Activated CD8-positive, alpha-beta memory T cell treated with anti-CD3 and anti-CD28 coated beads for 48 hours (primary cell): ENCODE measurements at regions not wholly inside any gene's neighbourhood (a gene's known extent, or its start where the extent isn't known, plus 50 kb on each side); places are given as distances from the start of the nearest gene placed in this dataset.

Experiments
- DNase-seq, 3 experiments: peaks; one replicate each; pipeline ENCODE4 v3.0.0-alpha.2; 2020; ENCODE audit warnings: low read depth in 2 of 3, low spot score in 2 of 3

DNA sequence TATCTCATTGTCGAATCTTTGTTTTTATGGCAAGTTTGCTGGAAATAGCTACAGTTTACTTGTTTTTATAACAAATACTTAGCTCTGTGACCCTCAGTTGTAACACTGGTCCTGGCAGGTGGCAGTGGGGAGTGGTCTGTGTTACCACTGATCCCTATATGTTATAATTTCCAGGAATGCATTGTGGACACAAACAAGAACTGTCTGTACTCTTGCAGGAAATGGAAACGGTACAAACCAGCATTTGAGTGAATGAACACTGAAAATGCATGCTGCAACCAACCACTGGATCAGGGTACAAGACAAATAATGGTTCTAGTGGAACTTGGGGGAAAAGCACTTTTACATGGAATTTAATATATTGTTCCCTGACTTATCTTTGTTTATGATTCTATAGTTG, 66.5 kb upstream of the PJA2 start:
- no peak for DNase-seq

DNA sequence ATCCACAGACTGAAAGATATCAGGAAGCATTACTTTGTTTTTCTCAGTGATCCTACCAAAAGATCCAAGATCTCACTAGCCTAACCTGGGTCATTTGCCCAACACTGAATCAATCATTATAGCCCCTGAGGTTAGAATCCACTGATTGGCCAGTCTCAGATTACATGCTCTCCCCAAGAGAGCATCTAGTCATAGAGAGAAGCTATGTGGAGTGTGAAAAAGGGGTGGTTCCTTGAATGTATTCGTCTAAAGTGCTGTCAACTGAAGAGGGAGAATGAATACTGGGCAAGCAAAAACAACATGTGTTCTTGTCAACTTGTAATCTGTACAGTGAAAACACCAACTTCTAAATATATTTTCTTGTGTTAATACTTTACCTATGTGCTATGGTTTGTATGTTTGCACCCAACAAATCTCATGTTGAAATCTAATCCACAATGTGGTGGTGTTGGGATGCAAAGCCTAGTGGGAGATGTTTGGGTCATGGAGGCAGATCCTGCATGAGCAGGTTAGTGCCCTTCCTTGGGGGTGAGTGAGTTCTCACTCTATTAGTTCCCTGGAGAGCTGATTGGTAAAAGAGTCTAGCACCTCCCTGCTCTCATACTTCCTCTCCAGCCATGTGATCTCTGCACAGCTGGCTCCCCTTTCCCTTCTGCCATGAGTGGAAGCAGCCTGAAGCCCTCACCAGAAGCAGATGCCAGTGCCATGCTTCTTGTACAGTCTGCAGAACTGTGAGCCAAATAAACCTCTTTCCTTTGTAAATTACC, 60.3 kb upstream of the PJA2 start:
- DNase-seq = no peak

DNA sequence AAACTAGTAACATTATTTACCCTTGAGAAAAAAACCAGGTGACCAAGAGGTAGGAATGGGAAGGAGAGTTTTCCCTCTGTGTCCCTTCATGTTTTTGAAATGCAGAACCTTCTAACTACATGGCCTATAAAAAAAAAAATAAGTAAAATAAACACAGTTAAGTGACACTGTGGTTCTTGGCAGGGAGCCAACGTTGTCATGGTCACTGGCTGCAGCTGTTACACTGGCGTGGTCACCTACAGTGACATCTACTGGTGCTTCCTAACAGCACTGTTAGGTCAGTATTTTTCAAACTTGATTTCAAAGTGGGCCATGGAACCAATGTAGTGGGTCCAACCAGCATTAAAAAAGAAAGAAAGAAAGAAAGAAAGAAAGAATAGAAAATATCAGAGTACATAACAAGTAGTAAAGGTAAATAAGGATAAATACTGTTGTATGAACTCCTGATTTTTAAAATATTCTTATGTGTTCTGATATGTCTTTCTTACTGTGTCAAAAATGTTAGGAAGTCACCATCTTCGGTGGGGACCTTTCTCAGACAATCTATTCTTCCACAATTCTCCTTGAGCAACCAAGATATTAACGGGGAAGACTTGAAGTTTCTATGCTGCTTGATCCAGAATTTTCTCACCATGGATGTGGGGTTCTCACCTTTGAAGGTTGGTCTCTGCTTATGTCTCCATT, 59.1 kb upstream of the PJA2 start:
- DNase-seq = peak; percentile 30 to 57 (median 35)

DNA sequence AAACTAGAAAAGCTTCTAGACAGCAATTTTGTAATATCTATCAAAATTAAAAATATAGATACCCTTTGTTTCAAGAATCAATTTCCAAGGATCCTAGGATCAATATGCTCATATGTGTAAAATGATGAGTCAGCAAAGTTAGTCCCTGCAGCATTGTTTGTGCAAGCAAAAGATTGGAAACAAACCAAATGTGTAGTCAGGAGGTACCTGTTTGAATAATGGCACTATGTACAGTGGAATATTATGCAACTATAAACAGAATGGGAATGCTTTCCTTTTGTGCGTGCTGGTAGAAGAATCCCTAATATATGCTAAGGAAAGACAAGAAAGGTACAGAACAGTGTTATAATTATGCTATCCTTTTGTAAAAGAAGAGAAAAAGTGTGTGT, 58.5 kb upstream of the PJA2 start:
- no peak for DNase-seq

DNA sequence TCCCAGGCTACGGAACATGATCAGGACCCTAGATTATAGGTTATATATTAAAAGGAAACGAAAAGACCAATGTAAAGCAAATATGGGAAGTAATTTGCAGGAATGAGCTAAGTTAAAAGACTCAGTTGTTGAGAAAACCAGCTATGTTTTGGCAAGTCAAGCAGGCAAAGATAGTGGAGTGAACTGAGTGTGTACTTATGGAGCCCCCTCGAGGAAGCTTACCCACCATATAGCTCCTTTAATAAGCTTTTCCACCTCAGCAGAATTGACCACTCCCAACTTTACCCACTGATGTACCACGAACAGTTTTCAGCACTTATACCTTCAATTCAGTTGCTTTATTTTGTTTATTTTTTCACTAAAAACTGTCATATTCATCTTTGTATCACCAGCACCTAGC, 57.3 kb upstream of the PJA2 start:
- no peak for DNase-seq
